ENCODE measurements at regions not wholly inside any gene's neighbourhood (a gene's known extent, or its start where the extent isn't known, plus 50 kb on each side); places are given as distances from the start of the nearest gene placed in this dataset.
A peak's percentile ranks its signal among the peaks of the same experiment; 100 is the strongest.

- H3K4me3 ChIP-seq (replicated peaks in 1 of 2; ENCODE audit: low read depth in 2 of 2, low read length in 2 of 2) = no peak overlapping the region
- DNase-seq (ENCODE audit: low read depth in 2 of 2) = no peak
- no peak for TF ChIP-seq CTCF (IDR thresholded peaks at IDR 0.05; ENCODE audit: low read depth, low read length)
Observed at GRCh38 chr13:99640260-99640659, 139.0 kb downstream of the TM9SF2 start.

- no peak for DNase-seq (ENCODE audit: low read depth in 2 of 2)
- H3K4me3 ChIP-seq (replicated peaks in 1 of 2; ENCODE audit: low read depth in 2 of 2, low read length in 2 of 2) = no peak overlapping the region
- TF ChIP-seq CTCF (IDR thresholded peaks at IDR 0.05; ENCODE audit: low read depth, low read length) = no peak
Observed at GRCh38 chr13:99639126-99639525, 137.9 kb downstream of the TM9SF2 start.

- no peak for TF ChIP-seq CTCF (IDR thresholded peaks at IDR 0.05; ENCODE audit: low read depth, low read length)
- DNase-seq (ENCODE audit: low read depth in 2 of 2) = no peak
- H3K4me3 ChIP-seq (replicated peaks in 1 of 2; ENCODE audit: low read depth in 2 of 2, low read length in 2 of 2) = no peak overlapping the region
Observed at GRCh38 chr13:99636728-99637353, 135.6 kb downstream of the TM9SF2 start.

- no peak for DNase-seq (ENCODE audit: low read depth in 2 of 2)
- no peak for TF ChIP-seq CTCF (IDR thresholded peaks at IDR 0.05; ENCODE audit: low read depth, low read length)
- H3K4me3 ChIP-seq (replicated peaks in 1 of 2; ENCODE audit: low read depth in 2 of 2, low read length in 2 of 2) = no peak overlapping the region
Observed at GRCh38 chr13:99636306-99636705, 135.0 kb downstream of the TM9SF2 start.

- DNase-seq (ENCODE audit: low read depth in 2 of 2) = no peak
- no peak for TF ChIP-seq CTCF (IDR thresholded peaks at IDR 0.05; ENCODE audit: low read depth, low read length)
- H3K4me3 ChIP-seq (replicated peaks in 1 of 2; ENCODE audit: low read depth in 2 of 2, low read length in 2 of 2) = no peak overlapping the region
Observed at GRCh38 chr13:99634672-99635071, 133.4 kb downstream of the TM9SF2 start.

- H3K4me3 ChIP-seq (replicated peaks in 1 of 2; ENCODE audit: low read depth in 2 of 2, low read length in 2 of 2) = no peak overlapping the region
- TF ChIP-seq CTCF (IDR thresholded peaks at IDR 0.05; ENCODE audit: low read depth, low read length) = no peak
- DNase-seq (ENCODE audit: low read depth in 2 of 2) = peak in 1 of 2 donors; percentile 6
Observed at GRCh38 chr13:99630269-99630898, 129.1 kb downstream of the TM9SF2 start.

Measured in cardiac fibroblast (primary cell).